ENCODE measurements at regions not wholly inside any gene's neighbourhood (a gene's known extent, or its start where the extent isn't known, plus 50 kb on each side); places are given as distances from the start of the nearest gene placed in this dataset.

GRCh38 chr9:118721923-118722322 is 647.3 kb downstream of the BRINP1 start:
- TF ChIP-seq CTCF (IDR thresholded peaks at IDR 0.05) (no peak), ESRRA (CRISPR knock-in tag; IDR thresholded peaks at IDR 0.05; ENCODE audit: borderline replicate concordance) (no peak), NR3C1 (CRISPR knock-in tag; conservative IDR thresholded peaks at IDR 0.05; ENCODE audit: low read depth) (no peak), SP1 (CRISPR knock-in tag; conservative IDR thresholded peaks at IDR 0.05) (no peak)

Measured in WTC11 (cell line).